ENCODE measurements at regions not wholly inside any gene's neighbourhood (a gene's known extent, or its start where the extent isn't known, plus 50 kb on each side); places are given as distances from the start of the nearest gene placed in this dataset.

DNA sequence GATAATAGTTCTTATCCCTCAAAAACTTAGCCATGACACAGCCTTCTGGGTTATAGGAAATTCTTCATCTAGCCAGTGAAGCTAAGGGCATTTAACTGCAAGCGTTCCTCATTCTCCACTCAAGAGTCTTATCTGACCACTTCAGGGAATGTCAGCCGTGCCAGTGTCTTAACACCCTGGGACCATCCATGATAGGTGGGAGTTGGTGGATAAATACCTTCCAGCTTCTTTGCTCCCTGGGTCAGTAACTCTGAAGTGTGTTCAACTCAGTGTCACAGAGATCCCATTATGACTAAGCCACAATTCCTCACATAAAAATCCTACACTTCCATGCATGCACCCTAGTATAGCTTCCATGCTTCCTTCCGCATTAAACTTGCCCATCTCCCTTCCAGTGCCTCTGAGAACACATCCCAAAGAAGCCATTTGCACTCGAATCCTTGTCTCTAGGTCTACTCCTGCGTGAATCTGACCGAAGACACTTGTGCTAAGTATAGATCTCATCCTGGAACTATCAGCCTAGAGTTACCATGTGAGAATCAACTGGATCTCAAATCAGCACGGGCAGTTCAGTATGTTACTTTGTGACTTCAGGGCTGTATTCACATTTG, 264.3 kb upstream of the MAF start:
- TF ChIP-seq CTCF (IDR thresholded peaks at IDR 0.05): no peak
- TF ChIP-seq POLR2A (IDR thresholded peaks at IDR 0.05): no peak
